NCI-H345 (cell line): ENCODE measurements at regions not wholly inside any gene's neighbourhood (a gene's known extent, or its start where the extent isn't known, plus 50 kb on each side); places are given as distances from the start of the nearest gene placed in this dataset.
"Not testable (repeated sequence)": the region's sequence is repeated elsewhere in the genome, so short reads cannot be mapped to it uniquely, and the experiment has no call there.

Experiments used
- DNase-seq: peaks from one replicate; lab custom pipeline; 2025; lab: John Stamatoyannopoulos, UW

GRCh38 chr5:162800301-162800700 lies 637.1 kb upstream of the CCNG1 start:
- no peak for DNase-seq

DNA sequence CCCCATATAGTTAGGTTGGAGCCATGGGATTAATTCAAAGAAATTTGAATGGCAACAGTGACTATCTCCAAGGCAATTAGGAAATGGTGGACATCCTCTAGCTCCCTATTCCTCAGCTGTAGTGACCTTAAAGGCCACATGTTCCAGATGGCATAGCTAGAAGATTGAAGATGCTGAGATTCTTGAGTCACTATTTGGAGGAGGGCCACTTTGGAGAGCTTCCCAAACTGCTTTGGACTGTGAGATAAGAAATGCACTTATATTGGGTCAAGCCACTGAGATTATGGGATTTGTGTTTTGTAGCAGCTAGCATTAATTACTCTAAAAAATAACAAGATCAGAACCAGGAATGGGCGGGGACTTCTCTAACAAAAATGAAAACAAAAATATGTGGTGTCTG lies 636.2 kb upstream of the CCNG1 start:
- no peak for DNase-seq

GRCh38 chr5:162806195-162806594 lies 631.2 kb upstream of the CCNG1 start:
- DNase-seq, result no peak

DNA sequence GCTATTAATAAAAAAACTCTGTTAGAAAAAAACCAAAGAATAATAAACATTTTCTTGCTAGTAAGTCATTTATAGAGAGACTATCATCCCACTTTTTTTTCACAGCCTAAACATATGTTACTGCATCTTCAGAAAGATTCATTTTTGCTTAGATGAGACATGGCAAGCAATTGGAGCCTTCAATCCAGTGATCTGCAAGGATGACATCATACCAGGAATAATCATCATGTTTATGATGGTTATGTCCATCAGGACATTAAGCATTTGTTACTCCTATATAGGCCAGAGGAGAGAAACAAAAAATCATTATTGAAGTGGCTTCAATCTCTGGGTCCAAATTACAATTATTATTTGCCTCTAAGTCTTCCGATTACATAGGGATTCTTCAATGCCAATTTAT lies 626.3 kb upstream of the CCNG1 start:
- no peak for DNase-seq

DNA sequence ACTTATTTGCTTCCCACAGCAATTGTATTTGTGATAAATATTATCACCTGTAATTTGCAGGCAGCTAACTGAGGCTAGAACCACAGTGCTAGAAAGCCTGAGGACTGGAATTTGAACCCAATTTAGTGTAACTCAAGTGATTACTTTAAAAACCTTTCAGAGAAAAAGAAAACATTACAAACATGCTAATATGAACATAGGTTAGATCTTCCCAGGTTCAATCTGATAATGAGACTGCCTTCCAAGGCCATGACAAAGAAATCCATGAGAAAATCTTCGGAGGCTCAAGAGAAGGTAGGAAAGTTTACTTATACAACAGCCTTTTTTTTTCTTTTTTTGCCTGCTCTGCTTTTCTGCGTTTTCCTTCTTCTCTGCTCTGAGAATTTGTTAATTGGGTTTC lies 620.6 kb upstream of the CCNG1 start:
- DNase-seq, result no peak

GRCh38 chr5:162817364-162817763 lies 620.0 kb upstream of the CCNG1 start:
- DNase-seq, result no peak

DNA sequence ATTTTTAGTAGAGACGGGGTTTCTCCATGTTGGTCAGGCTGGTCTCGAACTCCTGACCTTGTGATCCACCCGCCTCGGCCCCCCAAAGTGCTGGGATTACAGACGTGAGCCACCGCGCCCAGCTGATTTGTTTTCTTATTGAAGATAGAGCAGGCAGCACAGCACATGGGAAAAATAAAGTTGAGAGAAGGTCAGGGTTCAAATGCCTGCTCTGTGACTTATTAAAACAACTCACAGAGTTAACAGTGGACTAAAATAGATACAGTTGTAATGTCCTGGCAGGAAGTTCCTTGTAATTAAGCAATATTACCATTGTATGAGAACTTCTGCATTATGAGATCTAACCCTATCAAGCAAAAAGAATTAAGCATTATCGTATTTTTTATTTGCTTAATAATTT lies 615.7 kb upstream of the CCNG1 start:
- not testable (repeated sequence) for DNase-seq

DNA sequence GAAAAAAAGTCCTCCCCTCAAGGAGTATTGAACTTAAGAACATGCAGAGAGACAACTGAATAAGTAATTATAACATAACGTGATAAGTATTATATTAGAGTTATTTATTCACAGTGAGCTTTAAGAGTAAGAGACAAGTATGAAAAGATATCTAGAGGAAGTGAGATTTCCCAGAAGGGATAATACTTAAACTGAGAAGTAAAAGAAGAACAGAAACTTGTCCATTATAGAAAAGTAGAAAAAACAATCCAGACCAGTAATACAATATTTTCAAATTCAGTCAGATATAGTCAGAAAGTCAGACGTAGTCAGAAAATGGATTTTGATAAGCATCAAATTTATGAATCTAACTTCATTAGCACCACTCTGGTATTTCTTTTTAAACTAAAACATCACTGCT lies 613.0 kb upstream of the CCNG1 start:
- no peak for DNase-seq

GRCh38 chr5:162837155-162837554 lies 600.2 kb upstream of the CCNG1 start:
- no peak for DNase-seq

GRCh38 chr5:162842727-162843126 lies 594.7 kb upstream of the CCNG1 start:
- no peak for DNase-seq

- no peak for DNase-seq
Measured at GRCh38 chr5:162852134-162852533, 585.3 kb upstream of the CCNG1 start.

DNA sequence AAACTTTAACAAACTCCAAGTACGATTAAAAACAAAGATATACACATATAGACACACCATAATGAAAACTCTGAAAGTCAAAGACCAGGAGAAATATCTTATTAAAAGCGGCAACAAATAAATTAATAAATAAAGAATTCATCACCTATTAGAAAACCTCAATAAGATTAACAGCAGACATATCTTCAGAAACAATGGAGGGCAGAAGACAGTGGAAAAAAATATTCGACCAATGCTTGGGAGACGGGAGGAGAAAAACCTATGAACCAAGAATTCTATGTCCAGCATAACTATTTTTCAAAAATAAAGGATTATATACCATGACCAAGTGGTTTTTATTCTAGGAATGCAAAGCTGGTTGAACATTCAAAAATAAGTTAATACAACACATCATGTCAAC lies 578.6 kb upstream of the CCNG1 start:
- no peak for DNase-seq

GRCh38 chr5:162870966-162871365 lies 566.4 kb upstream of the CCNG1 start:
- no peak for DNase-seq

GRCh38 chr5:162882629-162883028 lies 554.8 kb upstream of the CCNG1 start:
- DNase-seq, result no peak

DNA sequence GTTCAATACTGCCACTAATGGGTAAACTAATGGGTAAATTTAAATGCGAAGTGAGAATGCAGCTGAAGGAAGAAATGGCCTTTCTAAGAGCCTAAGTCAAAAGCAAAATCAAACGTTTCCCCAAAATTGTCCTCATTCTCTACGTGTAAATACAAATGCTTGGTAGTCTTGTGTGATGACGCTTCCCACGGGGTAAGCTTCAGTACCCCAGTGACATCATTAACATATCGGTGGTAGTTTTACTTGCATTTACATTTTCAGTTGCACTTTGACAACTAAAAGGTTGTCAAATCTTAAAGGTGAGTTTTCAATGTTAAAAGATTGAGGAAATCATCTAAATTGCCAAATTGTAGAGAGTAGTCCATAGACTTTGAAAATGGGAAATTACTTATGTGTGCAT lies 550.7 kb upstream of the CCNG1 start:
- DNase-seq, result no peak

GRCh38 chr5:162888268-162888667 lies 549.1 kb upstream of the CCNG1 start:
- DNase-seq, result no peak

DNA sequence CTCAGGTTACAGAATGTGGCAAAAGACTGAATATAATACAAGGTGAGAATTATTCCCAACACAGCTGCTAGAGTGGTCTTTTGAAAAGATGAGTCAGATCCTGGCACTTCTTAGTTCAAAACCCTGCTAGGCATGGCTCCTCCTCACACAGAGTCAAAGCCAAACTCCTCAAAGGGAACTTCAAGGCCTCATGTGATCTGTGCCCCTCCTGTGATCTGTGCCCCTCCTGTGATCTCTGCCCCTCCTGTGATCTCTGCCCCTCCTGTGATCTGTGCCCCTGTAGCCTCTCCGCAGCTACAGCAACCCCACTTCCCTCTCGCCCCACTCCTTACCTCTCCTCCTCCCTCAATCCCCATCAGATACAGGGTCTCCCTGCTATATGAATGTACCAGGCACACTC lies 525.5 kb upstream of the CCNG1 start:
- no peak for DNase-seq

GRCh38 chr5:162916368-162916767 lies 521.0 kb upstream of the CCNG1 start:
- no peak for DNase-seq

GRCh38 chr5:162929104-162929503 lies 508.3 kb upstream of the CCNG1 start:
- no peak for DNase-seq

DNA sequence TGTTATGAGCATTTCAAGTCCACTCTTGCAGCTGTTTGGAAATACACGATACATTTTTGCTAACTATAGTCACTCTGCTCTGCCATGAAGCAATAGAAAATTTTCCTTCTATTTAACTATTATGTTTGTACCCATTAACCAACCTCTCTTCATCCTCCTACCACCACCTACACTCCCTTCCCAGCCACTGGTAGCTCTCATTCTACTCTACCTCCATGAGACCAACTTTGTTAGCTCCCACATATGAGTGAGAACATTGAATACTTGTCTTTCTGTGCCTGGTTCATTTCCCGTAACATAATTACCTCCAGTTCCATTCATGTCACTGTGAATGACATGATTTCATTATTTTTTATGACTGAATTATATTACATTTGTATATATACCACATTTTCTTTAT lies 505.9 kb upstream of the CCNG1 start:
- DNase-seq, result no peak

- no peak for DNase-seq
Measured at GRCh38 chr5:162939991-162940390, 497.4 kb upstream of the CCNG1 start.

DNA sequence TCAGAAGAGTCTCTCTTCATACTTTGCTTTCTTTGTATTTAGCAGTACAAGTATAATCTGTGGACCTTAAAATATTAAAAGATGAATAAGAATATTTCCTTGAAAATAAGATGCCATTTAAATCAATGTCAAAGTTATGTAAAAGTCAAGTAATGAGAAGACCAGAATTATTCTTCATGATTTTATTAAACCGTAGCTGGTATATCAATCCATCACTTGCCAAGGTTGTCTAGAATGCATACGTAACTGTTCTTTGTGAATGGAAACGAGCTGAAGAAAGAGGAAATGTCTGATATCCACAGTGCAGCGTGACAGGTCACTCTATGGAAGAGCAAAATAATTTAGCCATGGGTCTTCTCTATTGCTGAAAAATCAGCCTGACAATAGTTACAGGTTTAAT lies 488.7 kb upstream of the CCNG1 start:
- DNase-seq, result no peak

- no peak for DNase-seq
Measured at GRCh38 chr5:162956570-162956969, 480.8 kb upstream of the CCNG1 start.

DNA sequence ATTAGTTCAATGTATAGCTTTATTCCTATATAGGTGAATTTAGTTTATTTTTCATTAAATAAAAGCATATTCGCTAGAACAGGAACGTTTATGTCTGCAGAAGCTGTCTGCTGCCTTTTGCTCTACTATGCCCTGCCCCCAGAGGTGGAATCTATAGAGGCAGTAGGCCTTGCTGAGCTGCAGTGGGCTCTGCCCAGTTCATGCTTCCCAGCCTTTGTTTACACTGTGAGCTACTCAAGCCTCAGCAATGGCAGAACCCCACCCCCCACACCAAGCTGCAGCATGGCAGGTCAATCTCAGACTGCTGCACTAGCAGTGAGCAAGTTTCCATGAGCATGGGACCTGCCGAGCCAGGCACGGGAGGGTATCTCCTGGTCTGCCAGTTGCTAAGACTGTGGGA lies 473.3 kb upstream of the CCNG1 start:
- not testable (repeated sequence) for DNase-seq

GRCh38 chr5:162990063-162990462 lies 447.3 kb upstream of the CCNG1 start:
- no peak for DNase-seq
